Stimulated activated CD4-positive, alpha-beta T cell treated with anti-CD3 and anti-CD28 coated beads, Interleukin-15, amount 100 ng/mL, for 48 hours (primary cell): ENCODE measurements at regions not wholly inside any gene's neighbourhood (a gene's known extent, or its start where the extent isn't known, plus 50 kb on each side); places are given as distances from the start of the nearest gene placed in this dataset.
"Not testable (repeated sequence)": the region's sequence is repeated elsewhere in the genome, so short reads cannot be mapped to it uniquely, and the experiment has no call there.

Experiments
- DNase-seq, 2 donors: peaks; one replicate each; pipeline ENCODE4 v3.0.0-alpha.2; 2020; ENCODE audit warnings: low read depth in 2 of 2

GRCh38 chr22:48780597-48781277 lies 1046.9 kb downstream of the BRD1 start:
- DNase-seq = no peak

GRCh38 chr22:48779661-48780596 lies 1047.7 kb downstream of the BRD1 start:
- no peak for DNase-seq

GRCh38 chr22:48779211-48779643 lies 1048.4 kb downstream of the BRD1 start:
- DNase-seq = no peak

GRCh38 chr22:48778308-48779195 lies 1049.1 kb downstream of the BRD1 start:
- DNase-seq = no peak

- no peak for DNase-seq
Observed at GRCh38 chr22:48772286-48772907, 1055.3 kb downstream of the BRD1 start.

GRCh38 chr22:48765595-48765994 lies 1062.1 kb downstream of the BRD1 start:
- DNase-seq = no peak

GRCh38 chr22:48761546-48761945 lies 1066.1 kb downstream of the BRD1 start:
- no peak for DNase-seq

- DNase-seq = no peak
Observed at GRCh38 chr22:48760481-48761390, 1066.9 kb downstream of the BRD1 start.

GRCh38 chr22:48758881-48759875 lies 1068.5 kb downstream of the BRD1 start:
- no peak for DNase-seq

GRCh38 chr22:48757985-48758561 lies 1069.6 kb downstream of the BRD1 start:
- no peak for DNase-seq

- no peak for DNase-seq
Observed at GRCh38 chr22:48757581-48757980, 1070.1 kb downstream of the BRD1 start.

GRCh38 chr22:48757135-48757534 lies 1070.5 kb downstream of the BRD1 start:
- DNase-seq = not testable (repeated sequence)

GRCh38 chr22:48756146-48757111 lies 1071.2 kb downstream of the BRD1 start:
- DNase-seq = no peak

- no peak for DNase-seq
Observed at GRCh38 chr22:48755059-48755949, 1072.4 kb downstream of the BRD1 start.

- DNase-seq = no peak
Observed at GRCh38 chr22:48754611-48755058, 1073.0 kb downstream of the BRD1 start.

GRCh38 chr22:48753752-48754517 lies 1073.7 kb downstream of the BRD1 start:
- DNase-seq = no peak
